GM18505 (cell line): ENCODE measurements at regions not wholly inside any gene's neighbourhood (a gene's known extent, or its start where the extent isn't known, plus 50 kb on each side); places are given as distances from the start of the nearest gene placed in this dataset.
"Not testable (repeated sequence)": the region's sequence is repeated elsewhere in the genome, so short reads cannot be mapped to it uniquely, and the experiment has no call there.

ENCODE experiments used
- ATAC-seq: cut with Tn5 transposase; IDR thresholded peaks from one replicate; pipeline ENCODE4 v1.9.1; 2021; ENCODE audit not compliant: unreplicated experiment
- POLR2A ChIP-seq: IDR thresholded peaks from 4 replicates; pipeline ENCODE4 v1.6.1; 2011; ENCODE audit warnings: borderline replicate concordance; ENCODE audit not compliant: insufficient read depth, insufficient read length; ENCODE audit errors: extremely low read depth

DNA sequence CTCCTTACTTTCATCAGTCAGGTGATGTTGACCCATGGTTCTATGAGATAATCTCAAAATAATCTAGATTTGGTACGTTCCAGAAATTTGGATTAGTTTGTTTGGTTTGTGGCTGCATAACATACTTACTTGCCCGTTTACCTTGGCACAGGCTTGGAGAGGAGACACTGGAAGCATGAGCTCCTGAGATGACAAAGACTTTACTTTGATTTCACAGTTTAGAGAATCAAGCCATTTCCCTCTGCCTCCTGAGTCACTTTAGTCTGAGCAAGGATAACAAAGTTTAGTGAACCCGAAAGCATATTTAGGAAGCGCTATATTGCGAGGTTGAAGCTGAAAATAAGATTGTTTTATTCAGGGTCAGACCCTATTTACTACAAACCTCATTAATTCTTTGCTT, 643.4 kb downstream of the QKI start:
- ATAC-seq: no peak
- TF ChIP-seq POLR2A: no peak

DNA sequence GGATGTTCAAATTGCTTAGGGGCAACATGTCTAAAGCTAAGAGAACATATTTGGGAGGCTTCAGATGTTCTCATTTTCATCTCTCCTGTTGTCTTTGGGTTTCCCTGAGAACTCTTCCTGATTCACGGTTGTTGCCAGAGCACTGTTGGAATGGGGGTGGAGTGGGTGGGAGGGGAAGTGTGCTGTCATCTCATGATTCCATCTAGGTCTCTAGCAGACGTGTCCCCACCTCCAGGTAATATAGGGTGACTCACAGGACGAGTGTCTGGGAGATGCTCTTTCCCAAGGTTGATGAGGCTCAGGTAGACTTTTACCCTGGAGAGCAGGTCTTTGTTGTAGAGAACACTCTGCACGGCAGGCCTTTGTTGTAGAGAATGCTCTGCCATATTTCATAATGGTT, 636.9 kb downstream of the QKI start:
- TF ChIP-seq POLR2A: no peak
- no peak for ATAC-seq

DNA sequence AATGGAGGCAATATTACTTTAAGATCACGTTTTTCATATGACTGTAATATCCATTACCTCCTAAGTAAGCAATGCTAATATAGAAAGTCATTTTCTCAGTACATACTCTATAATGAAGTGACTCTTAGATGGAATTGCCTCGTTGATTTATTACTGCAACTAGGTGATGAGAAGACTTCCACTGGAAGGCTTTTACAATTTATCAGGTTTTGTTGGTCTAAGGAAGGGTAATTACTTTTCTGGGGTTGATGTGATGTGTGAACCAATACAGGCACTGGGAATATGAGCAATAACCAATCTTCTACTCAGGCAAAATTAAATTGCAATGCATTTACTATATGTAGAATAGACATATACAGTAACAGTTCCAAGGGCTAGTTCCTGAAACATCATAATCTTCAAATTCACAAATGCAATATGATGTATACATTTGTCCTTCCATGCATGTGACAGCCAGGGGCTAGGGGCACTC, 635.0 kb downstream of the QKI start:
- no peak for ATAC-seq
- TF ChIP-seq POLR2A: no peak

DNA sequence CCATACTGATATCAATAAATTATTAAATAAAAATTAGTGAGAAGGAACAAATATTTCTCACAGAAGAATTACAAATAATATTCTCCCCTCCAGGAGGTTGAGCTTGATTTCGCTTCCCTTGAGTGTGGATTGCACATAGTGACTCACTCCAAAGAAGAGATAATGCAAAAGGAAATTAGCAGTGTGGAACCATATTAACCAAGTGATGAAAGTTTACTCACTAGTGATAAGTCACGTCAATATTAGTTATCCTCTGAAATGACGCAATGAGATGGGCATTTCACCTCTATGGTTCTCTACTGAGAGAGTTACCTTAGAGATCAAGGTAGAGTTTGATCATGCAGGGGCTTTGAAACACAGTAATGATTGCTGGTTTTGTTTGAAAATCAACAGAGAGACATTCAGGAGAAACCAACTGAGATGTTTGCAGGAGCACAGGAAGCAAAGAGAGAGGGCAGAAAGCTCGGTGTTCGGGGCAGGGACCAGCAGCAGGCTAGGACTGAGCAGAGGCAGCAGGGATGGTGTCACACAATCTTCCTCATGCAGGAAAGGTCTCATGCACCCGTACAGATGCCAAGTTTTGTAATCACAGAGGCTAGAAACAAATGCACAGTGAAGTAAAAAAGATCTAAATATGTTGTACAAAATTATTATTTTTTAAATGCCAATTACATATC, 634.5 kb downstream of the QKI start:
- no peak for TF ChIP-seq POLR2A
- ATAC-seq: no peak

DNA sequence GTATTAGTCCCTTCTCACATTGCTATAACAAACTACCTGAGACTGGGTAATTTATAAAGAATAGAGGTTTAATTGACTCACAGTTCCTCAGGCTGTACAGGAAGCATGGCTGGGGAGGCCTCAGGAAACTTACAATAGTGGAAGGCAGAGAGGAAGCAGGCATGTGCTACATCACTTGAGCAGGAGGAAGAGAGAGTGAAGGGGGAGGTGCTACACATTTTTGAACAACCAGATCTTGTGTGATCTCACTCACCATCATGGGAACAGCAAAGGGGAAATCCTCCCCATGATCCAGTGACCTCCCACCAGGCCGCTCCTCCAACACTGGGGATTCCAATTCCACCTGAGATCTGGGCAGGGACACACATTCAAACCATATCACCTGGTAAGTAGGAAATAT, 630.6 kb downstream of the QKI start:
- ATAC-seq: no peak
- TF ChIP-seq POLR2A: no peak

DNA sequence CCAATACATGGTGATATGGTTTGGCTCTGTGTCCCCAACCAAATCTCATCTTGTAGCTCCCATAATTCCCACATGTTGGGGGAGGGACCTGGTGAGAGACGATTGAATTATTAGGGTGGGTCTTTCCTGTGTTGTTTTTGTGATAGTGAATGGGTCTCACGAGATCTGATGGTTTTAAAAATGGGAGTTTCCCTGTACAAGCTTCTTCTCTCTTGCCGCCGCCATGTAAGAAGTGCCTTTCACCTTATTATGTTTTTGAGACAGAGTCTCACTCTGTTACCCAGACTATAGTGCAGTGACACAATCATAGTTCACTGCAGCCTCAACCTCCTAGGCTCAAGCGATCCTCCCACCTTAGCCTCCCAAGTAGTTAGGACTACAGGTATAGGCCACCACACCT, 629.1 kb downstream of the QKI start:
- ATAC-seq: not testable (repeated sequence)

DNA sequence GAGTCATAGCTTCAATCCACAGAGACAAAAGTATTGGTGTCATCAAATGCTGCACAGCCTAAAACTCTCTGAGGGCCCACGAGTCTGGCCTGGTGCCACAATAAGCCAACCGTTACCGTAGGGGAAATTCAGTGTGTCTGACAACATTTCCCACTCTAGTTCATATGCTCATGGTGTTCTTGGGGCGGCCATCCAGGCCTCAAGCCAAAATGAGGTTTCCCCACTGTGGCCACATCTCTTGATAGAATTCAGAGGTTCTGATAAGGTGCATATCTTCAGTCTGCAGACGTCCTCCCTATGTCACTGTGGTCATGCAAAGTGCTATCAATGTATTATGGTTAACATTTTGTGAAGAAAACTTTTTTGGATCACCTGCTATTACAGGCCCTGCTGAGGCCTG, 627.7 kb downstream of the QKI start:
- TF ChIP-seq POLR2A: no peak
- ATAC-seq: no peak

DNA sequence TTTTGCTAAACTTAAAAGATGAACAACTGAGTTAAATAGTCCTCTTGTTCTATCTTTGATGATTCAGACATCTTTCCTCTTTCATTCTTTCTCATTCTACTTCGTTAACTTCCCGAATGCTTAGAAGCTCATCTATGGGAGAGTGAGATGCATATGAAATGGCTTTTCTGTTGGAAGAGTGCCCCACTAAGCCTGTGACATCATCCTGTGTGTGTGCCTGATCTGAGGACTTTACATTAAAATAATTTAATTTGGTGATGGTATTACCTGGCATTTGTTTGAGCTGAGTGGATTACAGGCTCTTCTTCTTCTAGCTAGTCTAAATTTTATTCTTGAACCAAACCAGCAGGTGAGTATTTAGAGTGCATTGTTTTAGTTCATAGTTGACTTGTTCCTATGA, 626.5 kb downstream of the QKI start:
- TF ChIP-seq POLR2A: no peak
- ATAC-seq: no peak

DNA sequence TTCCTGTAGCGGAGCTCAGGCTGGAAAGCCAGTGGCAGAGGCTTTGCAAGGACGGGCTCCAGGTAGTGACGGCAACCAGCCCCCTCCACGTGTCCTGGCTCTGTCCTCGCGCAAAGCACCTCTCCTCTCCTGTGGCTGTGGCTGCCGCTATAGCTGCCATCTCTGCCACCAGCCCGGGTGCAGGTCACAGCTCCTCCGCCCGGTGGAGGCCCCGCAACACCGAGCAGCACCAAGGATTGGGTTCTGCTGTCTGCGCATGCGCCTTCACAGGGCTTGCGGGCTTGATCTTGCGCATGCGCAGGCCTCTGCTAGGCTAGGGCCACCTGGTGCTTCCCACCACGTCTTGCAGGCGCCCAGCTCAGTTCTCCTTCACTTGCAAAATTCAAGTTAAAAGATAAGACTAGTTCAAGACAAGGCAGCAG, 625.4 kb downstream of the QKI start:
- peak; percentile 69 for ATAC-seq
- TF ChIP-seq POLR2A: no peak

DNA sequence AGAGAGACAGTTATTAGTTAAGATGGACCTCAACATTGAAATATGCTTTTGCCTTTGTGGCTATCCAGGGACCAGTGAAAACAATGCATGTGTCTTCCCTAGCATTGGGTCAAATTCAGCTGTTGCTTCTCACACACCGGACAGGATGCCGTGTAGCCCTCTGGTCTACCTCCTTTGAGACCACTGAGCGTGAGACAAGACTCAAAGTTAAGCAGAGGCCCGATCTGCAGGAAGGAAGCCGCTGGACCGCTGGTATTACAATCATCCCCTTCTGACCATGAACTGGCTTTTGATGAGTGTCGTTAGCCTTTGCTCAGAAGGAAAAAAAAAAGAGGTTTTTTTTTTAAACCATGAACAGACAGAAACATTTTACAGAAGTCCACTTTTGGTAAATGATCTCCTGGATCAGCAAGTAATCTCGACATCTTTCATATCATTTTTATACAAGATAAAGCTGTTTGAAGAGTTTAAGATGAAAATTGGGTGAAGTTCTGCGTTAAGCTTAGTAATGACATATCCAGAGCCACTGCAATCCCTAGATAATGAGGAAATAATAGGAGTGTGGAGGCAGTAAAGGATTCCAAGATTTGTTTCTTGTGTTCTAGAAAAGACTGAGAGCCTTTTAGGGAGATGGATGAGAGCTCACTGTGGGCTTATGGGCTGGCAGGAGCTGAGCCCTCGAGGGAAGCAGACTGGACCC, 622.8 kb downstream of the QKI start:
- ATAC-seq: no peak
- TF ChIP-seq POLR2A: no peak

DNA sequence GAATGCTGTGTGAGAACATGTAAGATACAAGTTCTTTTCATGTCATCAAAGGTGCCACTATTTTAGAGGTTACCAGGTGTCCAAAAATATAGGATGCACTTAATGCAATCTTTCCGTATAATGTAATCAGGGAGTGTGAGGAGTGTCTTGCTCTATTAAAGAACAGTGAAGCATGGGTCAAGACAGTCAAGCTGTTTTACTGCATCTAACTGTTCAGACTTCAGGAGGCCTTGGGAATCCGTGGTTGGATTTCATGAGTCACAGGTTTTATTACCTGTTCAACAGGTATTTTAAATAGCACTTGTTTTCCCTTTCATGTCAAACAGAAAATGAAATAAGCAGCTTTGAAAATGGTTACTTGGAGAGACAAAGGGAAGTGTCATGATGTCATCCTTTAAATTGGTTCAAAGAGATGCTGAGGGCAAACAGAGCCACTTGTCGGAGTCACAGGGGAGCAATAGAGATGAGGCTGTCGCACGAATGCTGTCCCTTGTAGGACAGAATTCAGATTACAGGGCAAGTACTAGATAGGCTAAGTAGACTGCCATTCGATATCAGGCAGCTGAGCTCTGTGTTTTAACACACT, 621.5 kb downstream of the QKI start:
- no peak for ATAC-seq
- no peak for TF ChIP-seq POLR2A

DNA sequence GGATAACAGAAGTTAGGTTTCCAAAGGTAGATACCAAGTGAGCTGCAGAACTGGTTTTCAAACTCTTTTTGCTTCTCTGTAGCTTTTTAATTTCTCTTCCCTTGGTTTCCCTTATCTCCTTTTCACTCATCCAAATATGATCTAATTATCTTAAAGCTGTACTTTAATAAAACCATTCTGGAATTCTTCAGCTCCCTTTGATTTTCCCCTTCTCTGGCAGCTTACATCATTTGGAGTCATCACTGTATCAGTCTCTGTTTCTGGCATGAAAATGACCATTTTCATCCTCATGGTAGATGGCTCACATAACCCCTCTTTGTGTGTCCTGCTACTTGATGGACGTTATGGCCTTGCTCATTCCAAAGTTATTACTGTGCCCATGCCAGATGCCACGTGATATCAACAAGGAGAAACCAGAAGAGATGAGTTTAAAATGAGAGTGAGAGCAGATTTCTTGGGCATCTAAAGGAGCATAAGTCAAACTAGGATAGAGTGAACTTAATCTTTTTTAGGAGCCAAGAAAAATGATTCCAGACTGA, 620.2 kb downstream of the QKI start:
- no peak for ATAC-seq

DNA sequence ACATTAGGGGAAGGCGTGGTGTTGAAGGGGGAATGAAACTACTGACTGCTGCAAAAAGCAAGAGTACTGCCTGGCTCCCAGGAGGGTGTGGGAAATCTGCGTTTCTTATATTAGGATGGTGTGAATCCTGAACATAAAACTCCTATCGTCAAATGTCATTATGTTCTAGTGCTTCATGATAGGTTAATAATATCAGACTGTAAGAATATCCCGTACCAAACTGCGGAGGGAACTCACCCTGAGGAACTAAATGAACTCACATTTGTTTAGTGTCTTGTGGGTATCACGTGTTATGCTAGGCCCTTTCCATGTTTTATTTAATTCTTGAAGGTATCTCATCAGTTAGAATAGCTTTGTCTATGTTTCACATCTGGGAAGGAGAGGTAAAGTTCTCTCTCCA, 610.7 kb downstream of the QKI start:
- TF ChIP-seq POLR2A: no peak
- no peak for ATAC-seq

More for the DNA sequence above, 620.2 kb downstream of the QKI start:
- no peak for TF ChIP-seq POLR2A

DNA sequence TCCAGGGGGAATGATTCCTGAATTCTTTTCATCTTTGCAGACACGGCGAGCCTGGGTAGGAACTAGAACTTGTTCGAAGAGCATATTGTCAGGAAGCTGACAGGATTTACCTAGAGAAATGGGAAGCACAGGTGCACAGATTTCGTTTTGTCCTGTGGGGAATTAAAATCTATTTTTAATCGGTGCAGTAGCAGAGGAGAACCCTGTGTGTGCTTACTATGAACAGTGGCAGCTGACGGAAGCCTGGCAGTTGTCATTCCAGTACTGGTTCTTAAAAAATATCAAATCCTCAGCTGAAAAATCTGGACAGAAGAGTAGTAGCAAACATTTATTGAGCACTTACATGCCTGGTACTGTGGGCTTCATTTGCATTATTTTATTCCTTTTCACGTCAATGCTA, 609.0 kb downstream of the QKI start:
- no peak for TF ChIP-seq POLR2A
- ATAC-seq: no peak
